ENCODE measurements at regions not wholly inside any gene's neighbourhood (a gene's known extent, or its start where the extent isn't known, plus 50 kb on each side); places are given as distances from the start of the nearest gene placed in this dataset.

DNA sequence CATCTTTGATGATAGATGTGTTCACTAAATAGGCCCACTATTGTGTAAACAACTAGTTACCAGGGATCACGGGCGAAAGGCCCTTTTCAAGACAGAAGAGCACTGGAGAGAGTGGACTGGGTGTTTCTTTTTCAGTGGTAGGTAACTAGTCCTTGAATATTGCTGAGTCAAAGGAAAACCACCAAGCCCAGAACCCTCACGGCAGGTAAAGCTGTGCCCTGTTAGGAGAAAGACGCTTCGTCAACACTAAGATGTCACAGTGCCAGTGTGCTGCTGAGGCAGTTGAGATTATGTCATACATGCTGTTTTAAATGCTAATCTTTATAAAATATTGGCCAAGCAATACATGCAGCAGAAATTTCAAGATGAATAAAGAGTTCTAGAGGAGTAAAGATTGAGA is 578.6 kb downstream of the PYDC2 start:
- no peak for DNase-seq (ENCODE audit: low spot score)
- TF ChIP-seq, protein P1, sequence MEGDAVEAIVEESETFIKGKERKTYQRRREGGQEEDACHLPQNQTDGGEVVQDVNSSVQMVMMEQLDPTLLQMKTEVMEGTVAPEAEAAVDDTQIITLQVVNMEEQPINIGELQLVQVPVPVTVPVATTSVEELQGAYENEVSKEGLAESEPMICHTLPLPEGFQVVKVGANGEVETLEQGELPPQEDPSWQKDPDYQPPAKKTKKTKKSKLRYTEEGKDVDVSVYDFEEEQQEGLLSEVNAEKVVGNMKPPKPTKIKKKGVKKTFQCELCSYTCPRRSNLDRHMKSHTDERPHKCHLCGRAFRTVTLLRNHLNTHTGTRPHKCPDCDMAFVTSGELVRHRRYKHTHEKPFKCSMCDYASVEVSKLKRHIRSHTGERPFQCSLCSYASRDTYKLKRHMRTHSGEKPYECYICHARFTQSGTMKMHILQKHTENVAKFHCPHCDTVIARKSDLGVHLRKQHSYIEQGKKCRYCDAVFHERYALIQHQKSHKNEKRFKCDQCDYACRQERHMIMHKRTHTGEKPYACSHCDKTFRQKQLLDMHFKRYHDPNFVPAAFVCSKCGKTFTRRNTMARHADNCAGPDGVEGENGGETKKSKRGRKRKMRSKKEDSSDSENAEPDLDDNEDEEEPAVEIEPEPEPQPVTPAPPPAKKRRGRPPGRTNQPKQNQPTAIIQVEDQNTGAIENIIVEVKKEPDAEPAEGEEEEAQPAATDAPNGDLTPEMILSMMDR (IDR thresholded peaks at IDR 0.05; ENCODE audit: borderline replicate concordance, control extremely low read depth, extremely low read depth, insufficient read depth, missing control alignments) = no peak
- in situ Hi-C loops (cut with MboI; ENCODE audit: low sequenced_read_pairs, unreplicated experiment) = no loop called here

DNA sequence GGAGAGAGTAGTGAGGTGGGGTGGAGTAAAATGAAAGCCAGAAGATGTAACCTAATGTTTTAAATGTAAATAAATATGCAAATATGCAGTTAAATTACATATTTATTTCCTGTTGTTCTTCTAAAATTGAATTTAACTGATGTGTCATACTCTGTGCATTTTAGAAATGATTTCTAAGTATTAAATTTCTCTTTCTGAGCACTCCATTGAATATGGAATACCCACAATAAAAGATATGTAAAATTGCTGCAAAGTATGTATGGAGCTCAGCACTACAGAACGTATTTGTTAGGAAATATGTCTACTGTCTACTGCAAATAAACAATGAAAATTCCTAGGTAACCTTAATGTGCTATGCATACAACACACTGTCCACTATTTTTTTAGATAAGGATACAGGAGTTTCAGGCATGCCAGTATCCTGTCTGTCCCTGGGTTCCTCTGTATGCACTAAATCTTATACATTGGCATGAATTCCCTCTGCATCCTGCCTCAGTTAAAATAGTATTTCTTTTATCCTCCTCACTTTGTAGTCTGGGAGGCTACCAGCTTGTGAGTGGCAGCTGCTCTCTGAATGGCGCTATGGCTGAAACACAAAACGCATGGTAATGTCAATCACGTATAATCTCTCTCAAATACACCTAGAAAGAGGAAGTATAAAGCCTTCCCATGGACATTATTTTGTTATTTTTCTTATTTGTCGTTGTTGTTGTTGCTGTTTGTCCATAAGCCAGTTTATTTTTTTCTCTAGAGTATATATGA is 579.5 kb downstream of the PYDC2 start:
- in situ Hi-C loops (cut with MboI; ENCODE audit: low sequenced_read_pairs, unreplicated experiment) = no loop called here
- TF ChIP-seq, protein P1 (IDR thresholded peaks at IDR 0.05; ENCODE audit: borderline replicate concordance, control extremely low read depth, extremely low read depth, insufficient read depth, missing control alignments) = no peak
- DNase-seq (ENCODE audit: low spot score) = no peak

DNA sequence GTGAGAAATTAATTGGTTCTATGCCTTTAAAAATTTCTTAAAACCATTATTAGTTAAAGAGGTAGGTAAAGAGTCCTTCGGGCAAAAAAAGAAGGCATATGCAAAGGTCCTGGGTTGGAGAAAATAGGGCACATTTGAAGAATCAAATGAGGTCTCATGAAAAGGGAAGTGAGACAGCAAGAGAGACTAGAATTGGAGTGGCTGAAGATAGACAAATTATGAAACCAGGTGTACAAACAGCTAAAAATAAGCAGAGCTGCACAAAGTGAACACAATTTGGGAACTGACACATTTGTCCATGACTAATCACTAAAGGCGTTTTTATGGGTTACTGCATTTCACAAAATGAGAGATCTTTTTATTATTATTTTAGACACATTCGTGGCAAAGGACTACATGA is 581.2 kb downstream of the PYDC2 start:
- TF ChIP-seq, protein P1 (IDR thresholded peaks at IDR 0.05; ENCODE audit: borderline replicate concordance, control extremely low read depth, extremely low read depth, insufficient read depth, missing control alignments) = no peak
- DNase-seq (ENCODE audit: low spot score) = peak; percentile 55
- in situ Hi-C loops (cut with MboI; ENCODE audit: low sequenced_read_pairs, unreplicated experiment) = no loop called here

DNA sequence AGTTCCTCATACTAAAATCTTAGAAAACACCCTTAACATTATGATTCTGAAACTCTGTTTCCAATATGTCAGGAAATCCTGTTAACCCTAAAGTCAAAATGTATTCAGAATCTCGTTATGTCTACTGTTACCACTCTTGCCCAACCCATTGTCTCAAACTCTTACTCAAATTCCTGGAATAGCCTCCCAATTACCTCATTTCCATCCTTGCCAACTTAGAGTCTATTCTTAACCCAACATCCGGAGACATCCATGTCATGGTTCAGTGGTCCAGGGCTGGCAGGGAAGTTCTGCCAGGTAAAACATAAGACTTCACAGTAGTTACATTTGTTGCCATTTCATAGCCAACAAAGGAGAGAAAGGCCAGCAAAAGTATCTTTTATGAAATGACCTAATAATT is 593.9 kb downstream of the PYDC2 start:
- in situ Hi-C loops (cut with MboI; ENCODE audit: low sequenced_read_pairs, unreplicated experiment) = no loop called here
- TF ChIP-seq, protein P1 (IDR thresholded peaks at IDR 0.05; ENCODE audit: borderline replicate concordance, control extremely low read depth, extremely low read depth, insufficient read depth, missing control alignments) = no peak
- no peak for DNase-seq (ENCODE audit: low spot score)

DNA sequence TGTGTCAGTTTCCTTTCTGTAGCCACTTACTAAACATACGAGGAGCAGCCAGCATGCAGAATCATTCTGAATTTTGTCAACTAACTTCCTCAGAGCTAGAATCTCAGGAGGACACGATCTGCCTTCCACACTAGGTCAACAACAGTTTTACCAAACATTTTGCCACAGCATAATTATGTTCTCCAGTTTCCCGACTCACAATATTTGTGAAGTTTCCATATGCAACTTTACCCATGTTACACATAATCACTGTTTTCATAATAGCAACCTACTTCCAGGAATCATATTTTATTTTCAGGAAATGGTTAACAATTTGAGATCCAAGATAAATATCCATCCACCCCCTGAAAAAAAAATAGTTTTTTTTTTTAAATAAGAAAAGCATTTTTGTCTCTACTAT is 595.0 kb downstream of the PYDC2 start:
- DNase-seq (ENCODE audit: low spot score) = no peak
- in situ Hi-C loops (cut with MboI; ENCODE audit: low sequenced_read_pairs, unreplicated experiment) = no loop called here
- TF ChIP-seq, protein P1 (IDR thresholded peaks at IDR 0.05; ENCODE audit: borderline replicate concordance, control extremely low read depth, extremely low read depth, insufficient read depth, missing control alignments) = no peak

DNA sequence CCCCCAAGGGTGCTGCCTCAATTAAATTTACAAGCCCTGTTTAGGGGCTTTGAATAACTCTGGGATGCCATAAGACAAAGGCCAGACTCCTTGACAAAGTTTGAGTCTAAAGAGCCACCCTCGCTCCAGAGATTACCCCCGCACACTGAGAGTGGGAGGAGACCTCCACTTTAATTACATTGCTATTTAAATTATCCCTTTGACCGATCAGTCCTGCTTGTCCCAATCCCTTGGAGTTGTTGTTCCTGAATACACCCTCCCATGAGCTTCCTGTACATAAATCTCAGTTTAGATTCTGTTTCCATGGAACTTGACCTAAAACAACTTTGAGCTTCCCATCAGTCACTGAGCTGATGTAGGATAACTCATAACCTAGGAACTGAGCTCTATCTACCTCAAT is 596.3 kb downstream of the PYDC2 start:
- TF ChIP-seq, protein P1 (IDR thresholded peaks at IDR 0.05; ENCODE audit: borderline replicate concordance, control extremely low read depth, extremely low read depth, insufficient read depth, missing control alignments) = no peak
- in situ Hi-C loops (cut with MboI; ENCODE audit: low sequenced_read_pairs, unreplicated experiment) = no loop called here
- DNase-seq (ENCODE audit: low spot score) = no peak

Measured in GM13976 (cell line).